Ovary (tissue), 7 donors: ENCODE measurements at regions not wholly inside any gene's neighbourhood (a gene's known extent, or its start where the extent isn't known, plus 50 kb on each side); places are given as distances from the start of the nearest gene placed in this dataset.
A peak's percentile ranks its signal among the peaks of the same experiment; 100 is the strongest.

Experiments used
- DNase-seq, 5 donors: peaks; one replicate each; pipeline ENCODE4 v3.0.0-alpha.2; 2019 to 2020
- H3K27ac ChIP-seq, 2 donors: fragments of 200-600 bp; one replicate each; pipeline versions ENCODE4 v1.5.1 to v1.8.0; 2019 to 2022
- H3K27me3 ChIP-seq: fragments of 200-600 bp; one replicate; pipeline ENCODE4 v1.8.0; 2022
- H3K36me3 ChIP-seq: fragments of 200-600 bp; sonication (generic); one replicate; pipeline ENCODE4 v1.5.1; 2019
- H3K4me1 ChIP-seq: one replicate; pipeline ENCODE4 v1.8.1; 2013; ENCODE audit warnings: mild to moderate bottlenecking, moderate library complexity; ENCODE audit not compliant: insufficient read depth
- H3K4me3 ChIP-seq: fragments of 200-600 bp; sonication (generic); one replicate; pipeline ENCODE4 v1.5.1; 2017
- H3K9me3 ChIP-seq, 2 donors: fragments of 200-600 bp in 1 of 2; sonication (generic) in 1 of 2; one replicate each; pipeline versions ENCODE4 v1.5.1 to v1.8.1; 2013 to 2019; ENCODE audit warnings: mild to moderate bottlenecking in 1 of 2, moderate library complexity in 1 of 2
- CTCF ChIP-seq, 3 donors: fragments of 450-650 bp in 2 of 3; fragments of 200-600 bp in 1 of 3; IDR thresholded peaks; one replicate each; pipeline versions ENCODE4 v1.5.1 to v1.8.0; 2016 to 2022; ENCODE audit warnings: antibody characterized with exemption in 3 of 3, mild to moderate bottlenecking in 1 of 3
- EP300 ChIP-seq: sonication (generic); formaldehyde crosslinking; IDR thresholded peaks from one replicate; pipeline ENCODE4 v1.6.1; 2017; ENCODE audit warnings: antibody characterized with exemption
- POLR2A ChIP-seq: fragments of 450-650 bp; IDR thresholded peaks from one replicate; pipeline ENCODE4 v1.6.1; 2017; ENCODE audit warnings: antibody characterized with exemption, mild to moderate bottlenecking, moderate library complexity
- WGBS, 3 donors: extraction: QIAGEN DNeasy Blood & Tissue Kit in 1 of 3; methylation state at CpG; one replicate each; pipeline versions ENCODE4 v1.1.5 to v1.1.7; 2013 to 2017; 5-methylcytosine and 5-hydroxymethylcytosine counted together
- intact Hi-C, 4 donors: fragments of 100-400 bp; cut with DNase I; formaldehyde crosslinking; loops; one replicate each; pipeline versions ENCODE4 v1.11.0 to v1.15.1; 2022 to 2023
- donor health status: DM: no; HTN: no; CAD: no; lungs with moderate emphysema.
- donor health status: DM: no; HTN: no; CAD: no.
- donor health status: Bipolar disorder and iron deficiency.
- donor health status: DM: no; HTN: no; CAD: no.
- donor health status: DM: yes; HTN: yes; CAD: no.

GRCh38 chr10:59093461-59093860, 83.0 kb upstream of the PHYHIPL start:
- Histone ChIP-seq H3K27me3 (no peaks in the 10 kb centered on the region), H3K27ac (no peak overlapping the region), H3K4me3 (no peak overlapping the region), H3K4me1 (peaks cover 2% of the 10 kb centered on the region), H3K9me3 (no peaks in the 10 kb centered on the region), H3K36me3 (no peaks in the 10 kb centered on the region)
- WGBS, 3 donors, result 75 to 87% (median 75%) methylated on average over 2 of the region's 2 CpGs
- TF ChIP-seq CTCF (IDR thresholded peaks at IDR 0.05) (no peak), POLR2A (no peak), EP300 (no peak)
- no peak for DNase-seq
- intact Hi-C loops, result no loop called here

- peaks cover 2% of the 10 kb centered on the region for H3K4me1 ChIP-seq
- no peaks in the 10 kb centered on the region for H3K27me3 ChIP-seq
- no peak for DNase-seq
- intact Hi-C loops, result no loop called here
- H3K4me3 ChIP-seq, result no peak overlapping the region
- no peak overlapping the region for H3K27ac ChIP-seq
- H3K9me3 ChIP-seq, result no peaks in the 10 kb centered on the region
- H3K36me3 ChIP-seq, result no peaks in the 10 kb centered on the region
- no peak for TF ChIP-seq POLR2A
- TF ChIP-seq EP300, result no peak
- TF ChIP-seq CTCF (IDR thresholded peaks at IDR 0.05), result no peak
- WGBS, 3 donors, result 94 to 99% (median 97%) methylated on average over 2 of the region's 2 CpGs
Observed at GRCh38 chr10:59096631-59097030, 79.8 kb upstream of the PHYHIPL start.

- DNase-seq, result peak in 3 of 5 donors; percentile 10 to 34 (median 28)
- H3K27ac ChIP-seq, result no peak overlapping the region
Observed at GRCh38 chr10:59098387-59098786, 78.1 kb upstream of the PHYHIPL start.

GRCh38 chr10:59098831-59099452, 77.5 kb upstream of the PHYHIPL start:
- Histone ChIP-seq H3K36me3 (no peaks in the 10 kb centered on the region), H3K27ac (no peak overlapping the region), H3K4me1 (peaks cover 2% of the 10 kb centered on the region), H3K4me3 (no peak overlapping the region), H3K9me3 (no peaks in the 10 kb centered on the region), H3K27me3 (no peaks in the 10 kb centered on the region)
- WGBS, 3 donors, result 32 to 35% (median 33%) methylated on average over 4 of the region's 4 CpGs
- no peak for TF ChIP-seq CTCF (IDR thresholded peaks at IDR 0.05)
- TF ChIP-seq EP300, result no peak
- TF ChIP-seq POLR2A, result no peak
- DNase-seq, result no peak
- intact Hi-C loops, result no loop called here

More at GRCh38 chr10:59098387-59098786, 78.1 kb upstream of the PHYHIPL start:
- H3K4me1 ChIP-seq, result peaks cover 2% of the 10 kb centered on the region
- no peak overlapping the region for H3K4me3 ChIP-seq
- H3K36me3 ChIP-seq, result no peaks in the 10 kb centered on the region
- H3K9me3 ChIP-seq, result no peaks in the 10 kb centered on the region
- H3K27me3 ChIP-seq, result no peaks in the 10 kb centered on the region
- TF ChIP-seq EP300 (no peak), CTCF (IDR thresholded peaks at IDR 0.05) (no peak), POLR2A (no peak)
- intact Hi-C loops, result no loop called here
